H1 (cell line): ENCODE measurements at regions not wholly inside any gene's neighbourhood (a gene's known extent, or its start where the extent isn't known, plus 50 kb on each side); places are given as distances from the start of the nearest gene placed in this dataset.

Experiments
- CTCF ChIA-PET: fragments of 300-600 bp; sonication (Branson Sonifier 250); formaldehyde crosslinking; loops from one replicate; lab custom pipeline; 2021; ENCODE audit not compliant: partially characterized antibody; lab: Charles Lee
- POLR2A ChIA-PET: fragments of 300-600 bp; sonication (Branson Sonifier 250); formaldehyde crosslinking; loops from one replicate; lab custom pipeline; 2021; ENCODE audit warnings: inconsistent platforms; ENCODE audit not compliant: partially characterized antibody; lab: Charles Lee
- DNase-seq, 2 experiments: peaks; one replicate each; pipeline versions ENCODE4 v3.0.0 to v3.0.0-alpha.2; 2010 to 2022; ENCODE audit warnings: low spot score in 2 of 2, low read depth in 1 of 2, mixed read lengths in 1 of 2
- FAIRE-seq: peaks from 2 replicates; lab custom pipeline; 2011; peaks lifted over from hg19 to GRCh38; lab: Jason Lieb, UNC
- H2AFZ ChIP-seq: 2 replicates; pipeline ENCODE4 v1.8.1; 2012; ENCODE audit warnings: low read length, inconsistent platforms
- H2AK5ac ChIP-seq: 2 replicates; pipeline ENCODE4 v1.6.1; 2013; ENCODE audit warnings: low read depth, low read length
- H2BK120ac ChIP-seq: replicated peaks from 2 replicates; pipeline ENCODE3; 2013; ENCODE audit warnings: low read depth, low read length, inconsistent platforms
- H2BK12ac ChIP-seq: 2 replicates; pipeline ENCODE4 v1.6.1; 2013; ENCODE audit warnings: low read depth, low read length
- H2BK15ac ChIP-seq: 2 replicates; pipeline ENCODE4 v1.6.1; 2013; ENCODE audit warnings: low read length
- H2BK20ac ChIP-seq: 2 replicates; pipeline ENCODE4 v1.6.1; 2013; ENCODE audit warnings: low read length
- H2BK5ac ChIP-seq: 2 replicates; pipeline ENCODE4 v1.6.1; 2013; ENCODE audit warnings: low read depth, low read length
- H3K14ac ChIP-seq: 2 replicates; pipeline ENCODE4 v1.6.1; 2013; ENCODE audit warnings: inconsistent platforms; ENCODE audit not compliant: insufficient read length
- H3K18ac ChIP-seq: 2 replicates; pipeline ENCODE4 v1.6.1; 2013; ENCODE audit warnings: low read length; ENCODE audit errors: extremely low read depth
- H3K23ac ChIP-seq: 2 replicates; pipeline ENCODE4 v1.6.1; 2013; ENCODE audit warnings: inconsistent platforms; ENCODE audit not compliant: insufficient read length
- H3K23me2 ChIP-seq: 2 replicates; pipeline ENCODE4 v1.6.1; 2013; ENCODE audit warnings: low read depth, low read length
- H3K27ac ChIP-seq: 2 replicates; pipeline ENCODE4 v1.6.1; 2011; ENCODE audit warnings: low read depth, low read length, inconsistent platforms
- H3K27me3 ChIP-seq, 4 experiments: replicated peaks in 1 of 4; 1 replicate in 1 of 4; 2 replicates in 3 of 4; pipeline versions ENCODE4 v1.6.1 to v1.8.1; 2011 to 2013; ENCODE audit warnings: low read length in 3 of 4, mild to moderate bottlenecking in 3 of 4, inconsistent platforms in 2 of 4, mixed read lengths in 2 of 4, moderate library complexity in 1 of 4; ENCODE audit not compliant: control insufficient read depth in 3 of 4, insufficient read depth in 3 of 4; ENCODE audit errors: extremely low read depth in 1 of 4
- H3K36me3 ChIP-seq, 4 experiments: 2 replicates each; pipeline versions ENCODE4 v1.6.1 to v1.8.1; 2011 to 2013; ENCODE audit warnings: mild to moderate bottlenecking in 4 of 4, low read length in 3 of 4, moderate library complexity in 2 of 4, control low read depth in 1 of 4, inconsistent platforms in 1 of 4; ENCODE audit not compliant: insufficient read depth in 4 of 4, control insufficient read depth in 2 of 4
- H3K4ac ChIP-seq: replicated peaks from 2 replicates; pipeline ENCODE3; 2013; ENCODE audit warnings: low read length, low read depth, mixed read lengths, inconsistent platforms; ENCODE audit not compliant: insufficient read length
- H3K4me1 ChIP-seq, 4 experiments: replicated peaks in 1 of 4; 1 replicate in 1 of 4; 2 replicates in 3 of 4; pipeline versions ENCODE4 v1.6.1 to v1.8.1; 2011 to 2013; ENCODE audit warnings: low read length in 3 of 4, inconsistent platforms in 2 of 4, mixed read lengths in 1 of 4; ENCODE audit not compliant: insufficient read depth in 4 of 4, control insufficient read depth in 3 of 4
- H3K4me2 ChIP-seq, 2 experiments: 2 replicates each; pipeline versions ENCODE4 v1.6.1 to v1.8.1; 2011 to 2013; ENCODE audit warnings: low read depth in 2 of 2, low read length in 2 of 2, control low read depth in 1 of 2, inconsistent platforms in 1 of 2, mild to moderate bottlenecking in 1 of 2; ENCODE audit not compliant: insufficient read depth in 1 of 2
- H3K4me3 ChIP-seq, 4 experiments: fragments of 200-600, 300-600 bp in 1 of 4; sonication (generic), shearing (Covaris generic), sonication (Bioruptor Twin) in 1 of 4; 2 replicates each; pipeline versions ENCODE4 v1.5.1 to v1.8.1; 2011 to 2016; ENCODE audit warnings: low read length in 4 of 4, low read depth in 3 of 4, control low read depth in 2 of 4, inconsistent platforms in 2 of 4, mild to moderate bottlenecking in 2 of 4, mixed read lengths in 1 of 4, moderate library complexity in 1 of 4; ENCODE audit not compliant: insufficient read depth in 2 of 4; ENCODE audit errors: extremely low read depth in 1 of 4
- H3K56ac ChIP-seq: replicated peaks from 2 replicates; pipeline ENCODE3; 2013; ENCODE audit warnings: low read depth, mild to moderate bottlenecking, mixed read lengths, low read length, inconsistent platforms; ENCODE audit not compliant: insufficient read length
- H3K79me1 ChIP-seq: 2 replicates; pipeline ENCODE4 v1.6.1; 2013; ENCODE audit warnings: low read depth, low read length, control low read depth
- H3K79me2 ChIP-seq, 2 experiments: 2 replicates each; pipeline versions ENCODE4 v1.6.1 to v1.8.1; 2012 to 2013; ENCODE audit warnings: low read length in 2 of 2, mild to moderate bottlenecking in 2 of 2, inconsistent platforms in 1 of 2; ENCODE audit not compliant: insufficient read depth in 2 of 2, control insufficient read depth in 1 of 2
- H3K9ac ChIP-seq, 4 experiments: replicated peaks in 1 of 4; 1 replicate in 1 of 4; 2 replicates in 3 of 4; pipeline versions ENCODE4 v1.6.1 to v1.8.1; 2011 to 2013; ENCODE audit warnings: low read depth in 3 of 4, low read length in 3 of 4, control low read depth in 2 of 4, mild to moderate bottlenecking in 2 of 4, moderate library complexity in 2 of 4, inconsistent platforms in 1 of 4; ENCODE audit errors: extremely low read depth in 1 of 4
- H3K9me3 ChIP-seq, 2 experiments: 2 replicates each; pipeline versions ENCODE4 v1.6.1 to v1.8.1; 2012 to 2013; ENCODE audit warnings: mild to moderate bottlenecking in 2 of 2, moderate library complexity in 2 of 2, control low read depth in 1 of 2, inconsistent platforms in 1 of 2, low read depth in 1 of 2, low read length in 1 of 2, mixed read lengths in 1 of 2; ENCODE audit not compliant: insufficient read depth in 2 of 2
- H4K20me1 ChIP-seq, 2 experiments: replicated peaks in 1 of 2; 2 replicates each; pipeline versions ENCODE3 to v1.8.1; 2011 to 2013; ENCODE audit warnings: inconsistent platforms in 2 of 2, low read length in 2 of 2, mild to moderate bottlenecking in 1 of 2; ENCODE audit not compliant: insufficient read depth in 2 of 2, control insufficient read depth in 1 of 2
- H4K5ac ChIP-seq: 2 replicates; pipeline ENCODE4 v1.6.1; 2013; ENCODE audit warnings: low read length, low read depth, mixed read lengths, inconsistent platforms; ENCODE audit not compliant: insufficient read length
- H4K8ac ChIP-seq: 2 replicates; pipeline ENCODE4 v1.8.0; 2013; ENCODE audit warnings: mild to moderate bottlenecking, moderate library complexity, low read length, inconsistent platforms; ENCODE audit not compliant: insufficient read depth; ENCODE audit errors: extremely low read depth
- H4K91ac ChIP-seq: replicated peaks from 2 replicates; pipeline ENCODE3; 2013; ENCODE audit warnings: low read length, mixed read lengths, inconsistent platforms; ENCODE audit not compliant: insufficient read length
- ATF3 ChIP-seq: IDR thresholded peaks from 2 replicates; pipeline ENCODE4 v1.6.1; 2011; ENCODE audit warnings: low read depth, mild to moderate bottlenecking, low read length; ENCODE audit not compliant: insufficient read depth
- CHD1 ChIP-seq: IDR thresholded peaks from 2 replicates; pipeline ENCODE4 v1.6.1; 2012; ENCODE audit warnings: low read depth, low read length, improper control_type of control experiment
- CTCF ChIP-seq, 3 experiments: IDR thresholded peaks; 1 replicate in 2 of 3; 2 replicates in 1 of 3; pipeline versions ENCODE4 v1.5.1 to v1.6.1; 2011; ENCODE audit warnings: low read length in 3 of 3, mild to moderate bottlenecking in 3 of 3, inconsistent platforms in 2 of 3, low read depth in 1 of 3, moderate library complexity in 1 of 3; ENCODE audit not compliant: insufficient read depth in 1 of 3; ENCODE audit errors: control extremely low read depth in 1 of 3
- E2F6 ChIP-seq: IDR thresholded peaks from 2 replicates; pipeline ENCODE4 v1.6.1; 2012; ENCODE audit warnings: inconsistent platforms
- GTF2F1 ChIP-seq: IDR thresholded peaks from 2 replicates; pipeline ENCODE4 v1.6.1; 2012; ENCODE audit warnings: low read depth, low read length, improper control_type of control experiment, borderline replicate concordance
- JUND ChIP-seq: IDR thresholded peaks from 2 replicates; pipeline ENCODE4 v1.6.1; 2011; ENCODE audit warnings: mild to moderate bottlenecking, improper control_type of control experiment, low read length
- PHF8 ChIP-seq: fragments of 200-600 bp; sonication (generic); conservative IDR thresholded peaks from 2 replicates; pipeline ENCODE4 v1.7.1; 2012; ENCODE audit warnings: low read depth, mild to moderate bottlenecking, inconsistent platforms, low read length, moderate library complexity
- RBBP5 ChIP-seq: IDR thresholded peaks from 2 replicates; pipeline ENCODE4 v1.7.1; 2012; ENCODE audit warnings: low read depth, mild to moderate bottlenecking, inconsistent platforms, low read length, moderate library complexity, borderline replicate concordance
- SIN3A ChIP-seq, 2 experiments: IDR thresholded peaks in 1 of 2; conservative IDR thresholded peaks in 1 of 2; 2 replicates each; pipeline ENCODE4 v1.6.1; 2011 to 2012; ENCODE audit warnings: low read length in 2 of 2, improper control_type of control experiment in 1 of 2, low read depth in 1 of 2, mild to moderate bottlenecking in 1 of 2
- TAF7 ChIP-seq: optimal IDR thresholded peaks from 2 replicates; pipeline ENCODE3; 2011; ENCODE audit warnings: low read depth, mild to moderate bottlenecking, inconsistent platforms, low read length, moderate library complexity, borderline replicate concordance
- WGBS, 2 experiments: shearing (Covaris generic) in 1 of 2; methylation state at CpG; one replicate each; pipeline versions ENCODE4 v1.1.6 to v1.1.7; 2013 to 2015; ENCODE audit warnings: low lambda C conversion rate in 2 of 2, mixed read lengths in 2 of 2, inconsistent platforms in 1 of 2, low coverage in 1 of 2, missing lambda C conversion rate in 1 of 2; ENCODE audit not compliant: insufficient replicate concordance in 2 of 2, insufficient coverage in 1 of 2, insufficient read length in 1 of 2; ENCODE audit errors: extremely low coverage in 1 of 2, missing lambda C conversion rate in 1 of 2; 5-methylcytosine and 5-hydroxymethylcytosine counted together

GRCh38 chr10:128314686-128315085, 188.5 kb upstream of the MKI67 start:
- H2AK5ac ChIP-seq, result no peak overlapping the region
- ChIA-PET POLR2A (no interaction called here), CTCF (interaction anchor here (1.1 kb wide), 1 partner anchor 106 kb away, joined by 4 read pairs; no protein-coding TSS in a partner anchor)
- no peak overlapping the region for H4K8ac ChIP-seq
- no peaks in the 10 kb centered on the region for H3K79me2 ChIP-seq
- no peak overlapping the region for H4K5ac ChIP-seq
- no peaks in the 10 kb centered on the region for H3K36me3 ChIP-seq
- no peaks in the 10 kb centered on the region for H3K27me3 ChIP-seq
- no peak overlapping the region for H3K27ac ChIP-seq
- H3K79me1 ChIP-seq, result no peaks in the 10 kb centered on the region
- no peak overlapping the region for H2AFZ ChIP-seq
- no peak overlapping the region for H3K14ac ChIP-seq
- no peak overlapping the region for H2BK120ac ChIP-seq
- no peak overlapping the region for H3K4me2 ChIP-seq
- no peak overlapping the region for H4K91ac ChIP-seq
- peaks cover 0 to 10% (median 8%) of the 10 kb centered on the region in 4 experiments for H3K4me1 ChIP-seq
- no peak overlapping the region for H3K9ac ChIP-seq
- H3K4ac ChIP-seq, result no peak overlapping the region
- no peaks in the 10 kb centered on the region for H3K9me3 ChIP-seq
- no peak overlapping the region for H3K56ac ChIP-seq
- no peak overlapping the region for H2BK15ac ChIP-seq
- no peak overlapping the region for H3K4me3 ChIP-seq
- no peak overlapping the region for H2BK12ac ChIP-seq
- 67% methylated on average over 1 of the region's 1 CpG; no CpG with 5 or more reads in 1 of the 2 experiments for WGBS, 2 experiments
- no peak for DNase-seq
- H3K18ac ChIP-seq, result no peak overlapping the region
- H4K20me1 ChIP-seq, result no peaks in the 10 kb centered on the region
- no peak overlapping the region for H2BK20ac ChIP-seq
- H2BK5ac ChIP-seq, result no peak overlapping the region
- H3K23me2 ChIP-seq, result no peaks in the 10 kb centered on the region
- no peak overlapping the region for H3K23ac ChIP-seq
- FAIRE-seq, result no peak
- TF ChIP-seq CHD1, result no peak
- no peak for TF ChIP-seq SIN3A (conservative IDR thresholded peaks at IDR 0.05 in 1 of 2, IDR thresholded peaks at IDR 0.05 in 1 of 2; ENCODE audit: low read depth in 1 of 2, low read length in 2 of 2)
- TF ChIP-seq CTCF (IDR thresholded peaks at IDR 0.05; ENCODE audit: control extremely low read depth in 1 of 3, insufficient read depth in 1 of 3, low read depth in 1 of 3, low read length in 3 of 3), result no peak
- no peak for TF ChIP-seq ATF3
- TF ChIP-seq PHF8, result no peak
- TF ChIP-seq GTF2F1, result no peak
- TF ChIP-seq TAF7, result no peak
- no peak for TF ChIP-seq RBBP5
- no peak for TF ChIP-seq E2F6
- TF ChIP-seq JUND, result no peak
